RWPE1 (cell line): ENCODE measurements at regions not wholly inside any gene's neighbourhood (a gene's known extent, or its start where the extent isn't known, plus 50 kb on each side); places are given as distances from the start of the nearest gene placed in this dataset.

Source experiments
- CTCF ChIA-PET: fragments of 350-600 bp; sonication (Branson Sonifier 250); formaldehyde crosslinking; extraction: SDS; loops from one replicate; lab custom pipeline; 2021; lab: Yijun Ruan, JAX
- POLR2A ChIA-PET: fragments of 400-600 bp; formaldehyde crosslinking; extraction: SDS; loops from one replicate; lab custom pipeline; 2020; ENCODE audit warnings: antibody characterized with exemption; ENCODE audit not compliant: low non-redundant PET; lab: Yijun Ruan, JAX
- DNase-seq: peaks from one replicate; pipeline ENCODE4 v3.0.0; 2012; ENCODE audit warnings: low spot score
- H3K27ac ChIP-seq: fragments of 450-650 bp; 2 replicates; pipeline ENCODE4 v1.5.1; 2017
- CTCF ChIP-seq: fragments of 450-650 bp; conservative IDR thresholded peaks from 2 replicates; pipeline ENCODE4 v1.5.1; 2017; ENCODE audit warnings: low read depth, mild to moderate bottlenecking

GRCh38 chr6:56343295-56343694 lies 95.9 kb upstream of the COL21A1 start:
- no peak for DNase-seq
- CTCF ChIA-PET = no interaction called here
- POLR2A ChIA-PET = no interaction called here
- no peak for TF ChIP-seq CTCF
- H3K27ac ChIP-seq = no peak overlapping the region

DNA sequence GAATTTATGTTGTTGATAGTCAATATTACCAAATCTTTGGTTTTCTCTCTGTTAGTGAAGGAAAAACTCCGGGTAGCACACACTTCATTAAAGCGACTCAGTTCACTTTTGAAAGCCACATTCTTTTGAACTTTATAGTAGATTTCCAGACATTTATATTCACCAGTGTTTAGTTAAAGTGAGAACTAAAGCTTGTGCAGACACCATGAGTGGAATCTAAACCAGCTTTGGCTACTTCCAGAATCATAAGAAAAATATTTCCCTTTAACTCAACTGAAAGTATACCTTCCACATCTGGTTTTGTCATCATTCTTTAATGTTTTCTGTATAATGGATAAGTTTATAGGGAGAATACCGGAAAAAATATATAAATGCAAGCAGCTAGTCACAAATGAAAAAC lies 92.1 kb upstream of the COL21A1 start:
- DNase-seq = no peak
- POLR2A ChIA-PET = no interaction called here
- TF ChIP-seq CTCF = no peak
- H3K27ac ChIP-seq = no peak overlapping the region
- CTCF ChIA-PET = no interaction called here

DNA sequence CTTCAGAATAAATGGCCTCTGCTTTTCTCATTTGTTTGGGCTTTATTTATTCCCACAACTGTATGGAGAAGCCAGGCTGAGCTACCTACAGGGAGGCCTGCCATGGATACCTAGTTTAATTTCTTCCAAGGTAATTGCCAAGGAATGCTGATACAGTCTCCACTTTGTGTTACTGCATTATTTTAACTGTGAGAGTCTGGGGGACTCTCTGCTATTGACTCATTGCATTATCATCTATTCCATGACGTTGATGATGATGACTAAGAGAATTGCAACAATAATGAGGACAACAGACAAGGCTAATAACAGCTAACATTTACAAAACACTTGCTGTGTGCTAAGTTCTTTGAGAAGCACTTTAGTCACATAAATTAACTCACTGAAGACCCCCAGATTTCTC lies 88.3 kb upstream of the COL21A1 start:
- H3K27ac ChIP-seq = no peak overlapping the region
- DNase-seq = peak; percentile 70
- POLR2A ChIA-PET = no interaction called here
- no peak for TF ChIP-seq CTCF
- CTCF ChIA-PET = no interaction called here

DNA sequence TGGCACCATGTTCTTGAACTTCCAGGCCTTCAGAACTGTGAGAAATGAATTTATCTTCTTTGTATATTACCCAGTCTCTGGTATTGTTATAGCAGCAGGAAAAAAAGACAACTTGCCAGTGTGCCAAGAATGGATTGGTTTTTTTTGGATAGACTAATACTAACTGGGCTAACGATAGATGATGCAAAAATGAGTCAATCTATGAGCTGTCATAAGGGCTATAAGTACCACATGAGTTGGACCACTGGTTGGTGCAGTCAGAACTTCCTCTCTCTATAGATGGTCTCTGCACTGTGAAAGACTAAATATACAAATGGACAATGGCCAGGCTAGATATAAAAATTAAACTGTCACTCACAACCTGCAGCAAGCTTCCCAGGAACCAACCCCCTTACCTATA lies 87.6 kb upstream of the COL21A1 start:
- no peak for TF ChIP-seq CTCF
- POLR2A ChIA-PET = no interaction called here
- no peak overlapping the region for H3K27ac ChIP-seq
- DNase-seq = peak; percentile 23
- CTCF ChIA-PET = interaction anchor here (1.1 kb wide), 1 partner anchor 21 kb away, joined by 4 read pairs; no protein-coding TSS in a partner anchor

DNA sequence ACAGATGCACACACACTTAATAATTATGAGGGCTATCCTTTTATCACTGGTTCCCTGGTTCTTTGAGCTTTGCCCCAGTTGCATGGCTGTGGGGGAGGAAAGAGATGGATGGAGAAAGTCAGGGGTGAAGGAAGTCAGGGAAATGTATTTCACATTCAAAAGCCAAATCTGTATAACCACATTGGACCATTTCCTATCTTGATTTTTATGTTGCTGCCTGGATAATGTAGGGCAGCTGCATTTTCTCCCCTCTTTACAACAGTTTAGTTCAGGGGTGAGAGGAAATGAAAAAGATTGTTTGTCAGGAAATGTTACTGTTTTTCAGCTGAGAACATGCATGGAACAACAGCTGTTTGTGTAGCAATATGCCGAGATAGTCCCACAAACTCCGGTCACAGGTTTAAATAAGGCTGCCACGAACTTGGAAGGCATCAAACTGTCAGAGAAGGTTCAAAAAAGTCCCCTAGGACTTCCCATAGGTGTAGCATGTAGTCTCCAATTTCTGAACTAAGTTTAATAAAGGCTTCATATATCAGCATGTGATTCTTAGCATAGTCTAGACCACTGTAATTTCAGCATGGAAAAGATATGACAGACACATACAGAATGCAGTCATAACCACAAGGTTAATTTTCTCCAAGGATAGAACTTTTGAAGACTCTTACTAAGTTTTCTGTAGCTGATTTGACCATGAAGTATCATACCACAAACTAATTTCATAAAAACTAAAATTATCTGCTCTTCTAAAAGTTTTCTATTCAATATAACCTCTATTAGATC lies 82.1 kb upstream of the COL21A1 start:
- no peak for TF ChIP-seq CTCF
- ChIA-PET CTCF (no interaction called here), POLR2A (no interaction called here)
- no peak overlapping the region for H3K27ac ChIP-seq
- no peak for DNase-seq

DNA sequence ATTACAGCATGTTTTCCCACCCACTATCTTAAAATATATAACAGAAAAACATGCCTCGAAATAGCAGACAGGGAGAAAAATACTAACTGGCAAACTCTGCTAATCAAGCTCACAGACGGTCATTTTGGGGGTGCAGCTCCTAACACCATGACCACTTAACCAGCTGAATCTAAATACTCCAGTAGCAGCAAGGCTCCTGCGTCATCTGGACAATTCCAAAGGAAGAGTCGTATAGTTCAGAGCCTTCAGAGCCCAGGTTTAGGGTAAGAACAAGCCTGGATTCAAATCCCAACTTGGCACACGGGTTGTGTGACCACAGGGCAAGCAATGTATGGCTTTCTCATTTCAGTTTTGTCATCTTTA lies 81.3 kb upstream of the COL21A1 start:
- H3K27ac ChIP-seq = no peak overlapping the region
- DNase-seq = no peak
- ChIA-PET CTCF (no interaction called here), POLR2A (no interaction called here)
- no peak for TF ChIP-seq CTCF
